Neural crest cell (in vitro differentiated cells): ENCODE measurements at regions not wholly inside any gene's neighbourhood (a gene's known extent, or its start where the extent isn't known, plus 50 kb on each side); places are given as distances from the start of the nearest gene placed in this dataset.

ENCODE experiments used
- DNase-seq: peaks from one replicate; pipeline ENCODE4 v3.0.0; 2021; ENCODE audit warnings: low read depth, mixed read lengths, low spot score
- H3K27ac Mint-ChIP-seq: one replicate; pipeline ENCODE4 v1.8.0; 2021; ENCODE audit warnings: mild to moderate bottlenecking, mixed read lengths; ENCODE audit not compliant: unreplicated experiment
- H3K27me3 Mint-ChIP-seq: 2 replicates; pipeline ENCODE4 v1.8.0; 2021; ENCODE audit warnings: low read depth, mild to moderate bottlenecking, mixed read lengths
- H3K36me3 Mint-ChIP-seq: 2 replicates; pipeline ENCODE4 v1.8.0; 2021; ENCODE audit warnings: low read depth, mild to moderate bottlenecking, mixed read lengths
- H3K4me1 Mint-ChIP-seq: 2 replicates; pipeline ENCODE4 v1.8.0; 2021; ENCODE audit warnings: mixed read lengths
- H3K4me3 Mint-ChIP-seq: one replicate; pipeline ENCODE4 v1.8.0; 2021; ENCODE audit warnings: mild to moderate bottlenecking, mixed read lengths
- H3K9me3 Mint-ChIP-seq: 2 replicates; pipeline ENCODE4 v1.8.0; 2021; ENCODE audit warnings: mixed read lengths
- TF ChIP-seq, protein P1 (sequence below): fragments of 200-600 bp; sonication (generic); conservative IDR thresholded peaks from 2 replicates; pipeline ENCODE4 v1.5.0; 2021; ENCODE audit warnings: antibody characterized with exemption, mild to moderate bottlenecking

DNA sequence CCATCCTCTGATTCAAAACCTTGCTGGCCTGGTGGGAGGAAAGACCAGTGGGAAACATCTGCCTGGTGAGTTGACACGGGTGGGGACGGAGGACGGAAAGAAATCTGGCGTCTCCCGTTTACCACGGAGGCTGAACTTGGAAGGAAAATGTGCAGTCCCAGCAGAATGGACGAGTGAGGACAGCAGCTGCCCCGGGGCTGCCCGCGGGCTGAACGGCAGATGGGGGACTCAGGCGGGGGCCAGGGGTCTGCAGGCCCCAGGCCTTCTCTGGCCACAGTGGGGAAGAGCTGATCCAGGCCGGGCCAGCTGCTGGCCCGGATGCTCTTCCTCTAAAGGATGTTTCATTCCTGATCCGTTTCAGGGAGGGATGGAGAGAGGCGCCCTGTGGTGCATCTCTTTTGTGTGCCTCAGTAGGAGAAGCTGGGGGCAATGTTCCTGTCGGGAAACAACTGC, 147.5 kb upstream of the CHST15 start:
- H3K27me3 Mint-ChIP-seq = no peaks in the 10 kb centered on the region
- H3K4me1 Mint-ChIP-seq = peaks cover 7% of the 10 kb centered on the region
- H3K36me3 Mint-ChIP-seq = no peaks in the 10 kb centered on the region
- H3K9me3 Mint-ChIP-seq = no peaks in the 10 kb centered on the region
- TF ChIP-seq, protein P1, sequence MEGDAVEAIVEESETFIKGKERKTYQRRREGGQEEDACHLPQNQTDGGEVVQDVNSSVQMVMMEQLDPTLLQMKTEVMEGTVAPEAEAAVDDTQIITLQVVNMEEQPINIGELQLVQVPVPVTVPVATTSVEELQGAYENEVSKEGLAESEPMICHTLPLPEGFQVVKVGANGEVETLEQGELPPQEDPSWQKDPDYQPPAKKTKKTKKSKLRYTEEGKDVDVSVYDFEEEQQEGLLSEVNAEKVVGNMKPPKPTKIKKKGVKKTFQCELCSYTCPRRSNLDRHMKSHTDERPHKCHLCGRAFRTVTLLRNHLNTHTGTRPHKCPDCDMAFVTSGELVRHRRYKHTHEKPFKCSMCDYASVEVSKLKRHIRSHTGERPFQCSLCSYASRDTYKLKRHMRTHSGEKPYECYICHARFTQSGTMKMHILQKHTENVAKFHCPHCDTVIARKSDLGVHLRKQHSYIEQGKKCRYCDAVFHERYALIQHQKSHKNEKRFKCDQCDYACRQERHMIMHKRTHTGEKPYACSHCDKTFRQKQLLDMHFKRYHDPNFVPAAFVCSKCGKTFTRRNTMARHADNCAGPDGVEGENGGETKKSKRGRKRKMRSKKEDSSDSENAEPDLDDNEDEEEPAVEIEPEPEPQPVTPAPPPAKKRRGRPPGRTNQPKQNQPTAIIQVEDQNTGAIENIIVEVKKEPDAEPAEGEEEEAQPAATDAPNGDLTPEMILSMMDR = no peak
- DNase-seq = no peak
- peak overlapping the region; percentile 69 for H3K27ac Mint-ChIP-seq
- no peak overlapping the region for H3K4me3 Mint-ChIP-seq

DNA sequence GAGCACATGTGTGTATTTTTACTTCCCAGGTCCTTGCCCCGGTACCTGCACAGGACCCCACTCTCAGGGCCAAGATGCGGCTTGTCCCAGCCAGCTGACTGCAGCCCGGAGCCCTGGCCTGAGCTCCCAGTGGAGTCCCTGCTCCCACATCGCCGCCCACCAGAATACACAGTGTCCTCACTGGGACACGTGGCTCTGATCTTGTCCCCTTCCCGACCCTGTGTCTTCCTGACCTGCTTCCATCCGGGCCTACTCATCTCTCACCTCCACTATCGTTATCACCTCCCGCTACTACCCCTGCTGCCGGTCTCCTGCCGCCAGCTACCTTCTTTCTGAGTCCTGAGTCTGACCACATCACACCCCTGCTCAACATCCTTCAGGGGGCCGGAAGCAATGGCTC, 146.3 kb upstream of the CHST15 start:
- Mint-ChIP-seq H3K4me1 (peaks cover 7% of the 10 kb centered on the region), H3K27ac (peak overlapping the region; percentile 50), H3K9me3 (no peaks in the 10 kb centered on the region), H3K4me3 (no peak overlapping the region), H3K27me3 (no peaks in the 10 kb centered on the region), H3K36me3 (no peaks in the 10 kb centered on the region)
- no peak for DNase-seq
- TF ChIP-seq, protein P1 = no peak

DNA sequence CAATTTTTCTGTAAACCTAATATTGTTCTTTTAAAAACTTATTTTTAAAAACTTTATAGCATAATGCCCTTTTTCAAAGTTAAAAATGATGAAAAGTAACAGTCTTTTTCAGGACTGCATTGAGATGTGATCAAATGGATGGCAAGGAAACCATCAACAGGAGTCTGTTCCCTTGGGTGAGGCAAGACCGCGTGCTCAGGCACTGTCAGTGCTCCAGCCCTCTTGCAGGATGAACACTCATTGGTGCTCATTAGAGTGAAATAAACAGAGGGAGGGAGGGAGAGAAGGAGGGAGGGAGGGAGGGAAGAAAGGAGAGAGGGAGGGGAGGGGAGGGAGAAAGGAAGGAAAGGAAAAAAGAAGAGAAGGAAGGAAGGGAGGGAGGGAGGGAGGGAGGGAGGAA, 145.7 kb upstream of the CHST15 start:
- TF ChIP-seq, protein P1 = no peak
- DNase-seq = no peak
- Mint-ChIP-seq H3K4me1 (peaks cover 7% of the 10 kb centered on the region), H3K36me3 (no peaks in the 10 kb centered on the region), H3K4me3 (no peak overlapping the region), H3K9me3 (no peaks in the 10 kb centered on the region), H3K27ac (no peak overlapping the region), H3K27me3 (no peaks in the 10 kb centered on the region)

DNA sequence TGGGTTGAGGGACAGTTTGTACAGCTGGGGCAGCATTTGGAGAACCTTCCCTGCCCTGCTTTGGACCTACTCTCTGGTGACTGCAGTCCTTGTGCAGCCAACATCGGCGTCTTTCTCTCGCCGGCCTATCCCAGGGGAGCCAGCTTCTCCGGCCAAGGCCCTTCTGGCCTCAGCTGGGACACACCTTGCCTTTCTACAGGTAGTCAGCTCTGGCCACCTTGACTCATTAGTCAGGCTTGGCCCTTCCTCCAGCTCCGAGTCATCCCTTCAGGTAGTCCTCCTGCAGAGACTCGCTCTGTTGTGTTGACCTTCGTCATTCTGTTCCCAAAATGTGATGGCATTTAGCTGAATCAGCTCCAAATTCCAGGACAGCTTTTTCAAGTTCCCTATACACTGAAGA, 145.0 kb upstream of the CHST15 start:
- Mint-ChIP-seq H3K4me1 (peaks cover 7% of the 10 kb centered on the region), H3K36me3 (no peaks in the 10 kb centered on the region), H3K27me3 (no peaks in the 10 kb centered on the region), H3K4me3 (no peak overlapping the region), H3K27ac (no peak overlapping the region), H3K9me3 (no peaks in the 10 kb centered on the region)
- TF ChIP-seq, protein P1 = no peak
- no peak for DNase-seq

DNA sequence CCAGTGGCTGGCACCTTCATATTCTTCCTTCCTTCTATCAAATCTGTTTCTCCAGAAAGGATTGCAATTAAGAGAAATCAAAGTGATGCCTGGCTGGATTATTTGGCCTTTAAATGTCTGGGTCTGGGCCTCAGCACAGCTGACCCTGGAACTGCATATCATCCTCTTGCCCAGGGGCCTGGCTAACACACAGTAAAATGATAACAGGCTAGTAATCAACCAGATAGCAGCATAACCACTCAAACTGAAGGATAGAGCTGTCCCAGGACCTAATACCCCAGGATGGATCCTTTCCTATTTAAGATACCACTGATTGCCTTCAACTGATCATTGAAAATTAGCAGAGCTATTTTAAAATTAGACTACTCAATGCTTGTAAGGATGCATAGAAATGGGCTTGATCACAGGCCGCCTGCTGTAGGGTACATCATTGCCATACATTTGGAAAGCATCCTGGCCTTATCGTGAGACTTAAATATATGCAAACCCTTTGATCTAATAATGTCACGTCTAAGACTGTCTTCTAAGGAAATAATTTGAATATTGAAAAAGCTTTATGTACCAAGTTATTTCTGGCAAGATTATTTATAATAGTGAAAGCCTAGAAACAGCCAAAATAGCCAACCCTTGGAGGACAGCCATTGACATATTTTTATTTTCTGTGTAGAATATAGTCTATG, 144.0 kb upstream of the CHST15 start:
- Mint-ChIP-seq H3K36me3 (no peaks in the 10 kb centered on the region), H3K4me1 (peaks cover 7% of the 10 kb centered on the region), H3K4me3 (no peak overlapping the region), H3K9me3 (no peaks in the 10 kb centered on the region), H3K27me3 (no peaks in the 10 kb centered on the region), H3K27ac (no peak overlapping the region)
- DNase-seq = no peak
- TF ChIP-seq, protein P1 = no peak
